BLaER1 (cell line): ENCODE measurements at regions not wholly inside any gene's neighbourhood (a gene's known extent, or its start where the extent isn't known, plus 50 kb on each side); places are given as distances from the start of the nearest gene placed in this dataset.

Source experiments
- H3K27ac ChIP-seq: shearing (Covaris generic); formaldehyde crosslinking; 2 replicates; pipeline ENCODE4 v1.8.1; 2022
- H3K27me3 ChIP-seq: shearing (Covaris generic); formaldehyde crosslinking; 2 replicates; pipeline ENCODE4 v1.8.1; 2022
- H3K36me3 ChIP-seq: shearing (Covaris generic); formaldehyde crosslinking; 2 replicates; pipeline ENCODE4 v1.8.1; 2022
- H3K4me1 ChIP-seq: shearing (Covaris generic); formaldehyde crosslinking; 2 replicates; pipeline ENCODE4 v1.8.1; 2022
- H3K4me2 ChIP-seq: shearing (Covaris generic); formaldehyde crosslinking; 2 replicates; pipeline ENCODE4 v1.8.1; 2022
- H3K4me3 ChIP-seq: shearing (Covaris generic); formaldehyde crosslinking; 2 replicates; pipeline ENCODE4 v1.8.1; 2022
- H3K9ac ChIP-seq: shearing (Covaris generic); formaldehyde crosslinking; 2 replicates; pipeline ENCODE4 v1.8.1; 2022
- H3K9me3 ChIP-seq: shearing (Covaris generic); formaldehyde crosslinking; 2 replicates; pipeline ENCODE4 v1.8.1; 2022
- H4K20me1 ChIP-seq: shearing (Covaris generic); formaldehyde crosslinking; 2 replicates; pipeline ENCODE4 v1.8.1; 2022
- Cebpa-rat ChIP-seq: shearing (Covaris generic); IDR thresholded peaks from 2 replicates; pipeline ENCODE4 v1.8.1; 2022

GRCh38 chr5:114243972-114244317 lies 117.9 kb upstream of the KCNN2 start:
- Histone ChIP-seq H3K4me2 (peak overlapping the region; percentile 45), H3K4me1 (peaks cover 10% of the 10 kb centered on the region), H3K4me3 (no peak overlapping the region), H3K36me3 (no peaks in the 10 kb centered on the region), H3K9ac (no peak overlapping the region), H4K20me1 (no peaks in the 10 kb centered on the region), H3K27ac (no peak overlapping the region), H3K27me3 (no peaks in the 10 kb centered on the region), H3K9me3 (no peaks in the 10 kb centered on the region)
- no peak for TF ChIP-seq Cebpa-rat

GRCh38 chr5:114249823-114250222 lies 112.0 kb upstream of the KCNN2 start:
- no peak overlapping the region for H3K4me3 ChIP-seq
- H3K4me2 ChIP-seq, result no peak overlapping the region
- H3K9me3 ChIP-seq, result no peaks in the 10 kb centered on the region
- no peaks in the 10 kb centered on the region for H3K27me3 ChIP-seq
- H3K36me3 ChIP-seq, result no peaks in the 10 kb centered on the region
- H4K20me1 ChIP-seq, result no peaks in the 10 kb centered on the region
- TF ChIP-seq Cebpa-rat, result no peak
- H3K27ac ChIP-seq, result no peak overlapping the region
- H3K4me1 ChIP-seq, result no peaks in the 10 kb centered on the region
- no peak overlapping the region for H3K9ac ChIP-seq

- Histone ChIP-seq H3K36me3 (no peaks in the 10 kb centered on the region), H3K27ac (no peak overlapping the region), H3K9ac (no peak overlapping the region), H3K4me3 (no peak overlapping the region), H3K27me3 (no peaks in the 10 kb centered on the region), H3K4me2 (no peak overlapping the region), H3K9me3 (no peaks in the 10 kb centered on the region), H4K20me1 (no peaks in the 10 kb centered on the region), H3K4me1 (no peaks in the 10 kb centered on the region)
- no peak for TF ChIP-seq Cebpa-rat
Measured at GRCh38 chr5:114250536-114250935, 111.3 kb upstream of the KCNN2 start.

GRCh38 chr5:114252226-114252625 lies 109.6 kb upstream of the KCNN2 start:
- Histone ChIP-seq H3K36me3 (no peaks in the 10 kb centered on the region), H3K9me3 (no peaks in the 10 kb centered on the region), H3K9ac (no peak overlapping the region), H3K4me1 (no peaks in the 10 kb centered on the region), H3K27me3 (no peaks in the 10 kb centered on the region), H4K20me1 (no peaks in the 10 kb centered on the region), H3K4me2 (no peak overlapping the region), H3K27ac (no peak overlapping the region), H3K4me3 (no peak overlapping the region)
- TF ChIP-seq Cebpa-rat, result no peak

GRCh38 chr5:114255260-114255659 lies 106.6 kb upstream of the KCNN2 start:
- Histone ChIP-seq H3K27me3 (no peaks in the 10 kb centered on the region), H3K4me2 (no peak overlapping the region), H3K4me3 (no peak overlapping the region), H3K27ac (no peak overlapping the region), H3K4me1 (no peaks in the 10 kb centered on the region), H3K9me3 (no peaks in the 10 kb centered on the region), H3K36me3 (no peaks in the 10 kb centered on the region), H4K20me1 (no peaks in the 10 kb centered on the region), H3K9ac (no peak overlapping the region)
- TF ChIP-seq Cebpa-rat, result no peak

- no peaks in the 10 kb centered on the region for H3K36me3 ChIP-seq
- no peaks in the 10 kb centered on the region for H4K20me1 ChIP-seq
- no peak overlapping the region for H3K27ac ChIP-seq
- H3K9ac ChIP-seq, result no peak overlapping the region
- no peak overlapping the region for H3K4me2 ChIP-seq
- no peak overlapping the region for H3K4me3 ChIP-seq
- H3K4me1 ChIP-seq, result no peaks in the 10 kb centered on the region
- H3K27me3 ChIP-seq, result no peaks in the 10 kb centered on the region
- no peak for TF ChIP-seq Cebpa-rat
- no peaks in the 10 kb centered on the region for H3K9me3 ChIP-seq
Measured at GRCh38 chr5:114261989-114262388, 99.9 kb upstream of the KCNN2 start.

- no peak overlapping the region for H3K4me3 ChIP-seq
- H3K27me3 ChIP-seq, result no peaks in the 10 kb centered on the region
- no peak overlapping the region for H3K4me2 ChIP-seq
- H3K9ac ChIP-seq, result no peak overlapping the region
- H3K4me1 ChIP-seq, result no peaks in the 10 kb centered on the region
- no peaks in the 10 kb centered on the region for H3K36me3 ChIP-seq
- H3K9me3 ChIP-seq, result no peaks in the 10 kb centered on the region
- no peaks in the 10 kb centered on the region for H4K20me1 ChIP-seq
- no peak for TF ChIP-seq Cebpa-rat
- H3K27ac ChIP-seq, result no peak overlapping the region
Measured at GRCh38 chr5:114265432-114266060, 96.3 kb upstream of the KCNN2 start.

- Histone ChIP-seq H3K4me1 (no peaks in the 10 kb centered on the region), H3K27ac (no peak overlapping the region), H3K9ac (no peak overlapping the region), H3K27me3 (no peaks in the 10 kb centered on the region), H4K20me1 (no peaks in the 10 kb centered on the region), H3K4me3 (no peak overlapping the region), H3K9me3 (no peaks in the 10 kb centered on the region), H3K4me2 (no peak overlapping the region), H3K36me3 (no peaks in the 10 kb centered on the region)
- TF ChIP-seq Cebpa-rat, result no peak
Measured at GRCh38 chr5:114266374-114266773, 95.5 kb upstream of the KCNN2 start.

GRCh38 chr5:114296191-114296590 lies 65.7 kb upstream of the KCNN2 start:
- Histone ChIP-seq H3K9ac (no peak overlapping the region), H3K27me3 (no peaks in the 10 kb centered on the region), H4K20me1 (no peaks in the 10 kb centered on the region), H3K4me3 (no peak overlapping the region), H3K4me2 (no peak overlapping the region), H3K27ac (no peak overlapping the region), H3K9me3 (no peaks in the 10 kb centered on the region), H3K36me3 (no peaks in the 10 kb centered on the region), H3K4me1 (no peaks in the 10 kb centered on the region)
- TF ChIP-seq Cebpa-rat, result no peak

- Histone ChIP-seq H3K4me2 (no peak overlapping the region), H3K4me3 (no peak overlapping the region), H4K20me1 (no peaks in the 10 kb centered on the region), H3K36me3 (no peaks in the 10 kb centered on the region), H3K4me1 (no peaks in the 10 kb centered on the region), H3K9ac (no peak overlapping the region), H3K27ac (no peak overlapping the region), H3K9me3 (no peaks in the 10 kb centered on the region), H3K27me3 (no peaks in the 10 kb centered on the region)
- no peak for TF ChIP-seq Cebpa-rat
Measured at GRCh38 chr5:114297915-114298314, 64.0 kb upstream of the KCNN2 start.
